Adrenal gland (tissue), 5 donors: ENCODE measurements at regions not wholly inside any gene's neighbourhood (a gene's known extent, or its start where the extent isn't known, plus 50 kb on each side); places are given as distances from the start of the nearest gene placed in this dataset.
"Not testable (repeated sequence)": the region's sequence is repeated elsewhere in the genome, so short reads cannot be mapped to it uniquely, and the experiment has no call there.

Source experiments
- CTCF ChIP-seq, 6 experiments: fragments of 450-650 bp in 4 of 6; fragments of 200-600 bp in 2 of 6; sonication (generic) in 1 of 6; IDR thresholded peaks; 1 replicate in 5 of 6; 2 replicates in 1 of 6; pipeline versions ENCODE4 v1.5.1 to v1.8.0; 2016 to 2021; ENCODE audit warnings: antibody characterized with exemption in 6 of 6, mild to moderate bottlenecking in 2 of 6, moderate library complexity in 1 of 6
- POLR2A ChIP-seq, 2 donors: fragments of 450-650 bp; IDR thresholded peaks; one replicate each; pipeline ENCODE4 v1.6.1; 2017; ENCODE audit warnings: antibody characterized with exemption in 2 of 2, mild to moderate bottlenecking in 2 of 2, moderate library complexity in 1 of 2
- donor health status: DM: no; HTN: no; CAD: no.

- not testable (repeated sequence) for TF ChIP-seq CTCF, POLR2A (IDR thresholded peaks at IDR 0.05)
These were observed 266.9 kb upstream of the DIPK2B start for GRCh38 chrX:45467537-45467936.
